ENCODE measurements at regions not wholly inside any gene's neighbourhood (a gene's known extent, or its start where the extent isn't known, plus 50 kb on each side); places are given as distances from the start of the nearest gene placed in this dataset.

- TF ChIP-seq CTCF (IDR thresholded peaks at IDR 0.05; ENCODE audit: borderline replicate concordance, extremely low read depth, low read length, poor library complexity, severe bottlenecking) (no peak), EZH2 (IDR thresholded peaks at IDR 0.05; ENCODE audit: borderline replicate concordance, low read depth, low read length, severe bottlenecking) (no peak)
Measured at GRCh38 chr3:5663601-5664000, 476.1 kb downstream of the EDEM1 start.

Data from DND-41 (cell line).